ENCODE measurements at regions not wholly inside any gene's neighbourhood (a gene's known extent, or its start where the extent isn't known, plus 50 kb on each side); places are given as distances from the start of the nearest gene placed in this dataset.
"Not testable (repeated sequence)": the region's sequence is repeated elsewhere in the genome, so short reads cannot be mapped to it uniquely, and the experiment has no call there.

DNA sequence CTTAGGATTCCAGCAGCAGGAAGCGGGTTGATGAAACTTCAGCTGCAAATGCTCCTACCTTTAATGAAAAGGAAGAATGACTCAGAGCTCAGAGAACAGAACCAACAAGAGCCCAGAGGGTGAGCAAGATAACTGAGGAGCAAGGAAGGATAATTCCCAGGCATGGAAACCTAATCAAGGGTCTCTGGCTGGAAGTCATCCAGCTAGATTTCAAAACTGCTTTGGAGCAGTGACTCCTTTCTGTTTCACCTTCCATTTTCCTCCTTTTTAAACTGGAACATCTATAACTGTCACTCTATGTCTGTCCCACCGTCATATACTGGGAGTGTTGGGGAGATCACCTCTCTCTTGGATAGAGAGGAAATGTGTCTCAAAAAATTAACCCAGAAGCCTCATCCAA, 148.4 kb upstream of the RAB6C start:
- Histone ChIP-seq H3K27me3 (no peaks in the 10 kb centered on the region), H3K36me3 (no peaks in the 10 kb centered on the region), H3K4me1 (no peaks in the 10 kb centered on the region), H3K9me3 (no peaks in the 10 kb centered on the region), H3K4me3 (ENCODE audit: low read depth, low read length) (no peak overlapping the region)
- TF ChIP-seq, protein P1, sequence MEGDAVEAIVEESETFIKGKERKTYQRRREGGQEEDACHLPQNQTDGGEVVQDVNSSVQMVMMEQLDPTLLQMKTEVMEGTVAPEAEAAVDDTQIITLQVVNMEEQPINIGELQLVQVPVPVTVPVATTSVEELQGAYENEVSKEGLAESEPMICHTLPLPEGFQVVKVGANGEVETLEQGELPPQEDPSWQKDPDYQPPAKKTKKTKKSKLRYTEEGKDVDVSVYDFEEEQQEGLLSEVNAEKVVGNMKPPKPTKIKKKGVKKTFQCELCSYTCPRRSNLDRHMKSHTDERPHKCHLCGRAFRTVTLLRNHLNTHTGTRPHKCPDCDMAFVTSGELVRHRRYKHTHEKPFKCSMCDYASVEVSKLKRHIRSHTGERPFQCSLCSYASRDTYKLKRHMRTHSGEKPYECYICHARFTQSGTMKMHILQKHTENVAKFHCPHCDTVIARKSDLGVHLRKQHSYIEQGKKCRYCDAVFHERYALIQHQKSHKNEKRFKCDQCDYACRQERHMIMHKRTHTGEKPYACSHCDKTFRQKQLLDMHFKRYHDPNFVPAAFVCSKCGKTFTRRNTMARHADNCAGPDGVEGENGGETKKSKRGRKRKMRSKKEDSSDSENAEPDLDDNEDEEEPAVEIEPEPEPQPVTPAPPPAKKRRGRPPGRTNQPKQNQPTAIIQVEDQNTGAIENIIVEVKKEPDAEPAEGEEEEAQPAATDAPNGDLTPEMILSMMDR (IDR thresholded peaks at IDR 0.05; ENCODE audit: low read depth, low read length), result no peak
- DNase-seq, result no peak

DNA sequence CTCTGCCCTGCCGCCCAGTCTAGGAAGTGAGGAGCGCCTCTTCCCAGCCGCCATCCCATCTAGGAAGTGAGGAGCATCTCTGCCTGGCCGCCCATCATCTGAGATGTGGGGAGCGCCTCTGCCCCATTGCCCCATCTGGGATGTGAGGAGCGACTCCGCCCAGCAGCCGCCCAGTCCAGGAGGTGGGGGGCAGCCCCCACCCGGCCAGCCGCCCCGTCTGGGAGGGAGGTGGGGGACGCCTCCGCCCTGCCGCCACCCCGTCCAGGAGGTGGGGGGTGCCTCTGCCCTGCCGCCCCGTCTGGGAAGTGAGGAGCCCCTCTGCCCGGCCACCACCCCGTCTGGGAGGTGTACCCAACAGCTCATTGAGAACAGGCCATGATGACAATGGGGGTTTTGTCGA, 146.0 kb upstream of the RAB6C start:
- H3K27me3 ChIP-seq; H3K4me3 ChIP-seq (ENCODE audit: low read depth, low read length); H3K9me3 ChIP-seq; DNase-seq; H3K4me1 ChIP-seq; H3K36me3 ChIP-seq: not testable (repeated sequence)

DNA sequence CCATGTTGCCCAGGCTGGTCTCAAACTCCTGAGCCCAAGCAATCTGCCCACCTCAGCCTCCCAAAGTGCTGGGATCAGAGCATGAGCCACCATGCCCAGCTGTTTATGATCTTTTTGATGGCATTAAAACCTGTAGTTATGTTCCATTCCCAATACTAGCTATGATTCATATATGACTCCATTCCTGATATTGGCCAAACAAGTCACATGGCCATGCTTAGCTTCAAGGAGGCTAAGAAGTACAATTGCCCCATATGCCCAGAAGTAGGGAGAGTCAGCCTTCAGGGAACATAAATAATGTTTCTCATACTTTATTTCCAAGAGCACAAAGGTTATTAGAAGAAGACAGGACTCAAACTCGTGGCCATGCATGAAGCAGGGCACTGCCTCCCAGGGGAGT, 132.4 kb upstream of the RAB6C start:
- DNase-seq, result no peak
- Histone ChIP-seq H3K4me1 (no peaks in the 10 kb centered on the region), H3K9me3 (no peaks in the 10 kb centered on the region), H3K27me3 (no peaks in the 10 kb centered on the region), H3K4me3 (ENCODE audit: low read depth, low read length) (no peak overlapping the region), H3K36me3 (no peaks in the 10 kb centered on the region)
- TF ChIP-seq, protein P1 (IDR thresholded peaks at IDR 0.05; ENCODE audit: low read depth, low read length), result no peak

DNA sequence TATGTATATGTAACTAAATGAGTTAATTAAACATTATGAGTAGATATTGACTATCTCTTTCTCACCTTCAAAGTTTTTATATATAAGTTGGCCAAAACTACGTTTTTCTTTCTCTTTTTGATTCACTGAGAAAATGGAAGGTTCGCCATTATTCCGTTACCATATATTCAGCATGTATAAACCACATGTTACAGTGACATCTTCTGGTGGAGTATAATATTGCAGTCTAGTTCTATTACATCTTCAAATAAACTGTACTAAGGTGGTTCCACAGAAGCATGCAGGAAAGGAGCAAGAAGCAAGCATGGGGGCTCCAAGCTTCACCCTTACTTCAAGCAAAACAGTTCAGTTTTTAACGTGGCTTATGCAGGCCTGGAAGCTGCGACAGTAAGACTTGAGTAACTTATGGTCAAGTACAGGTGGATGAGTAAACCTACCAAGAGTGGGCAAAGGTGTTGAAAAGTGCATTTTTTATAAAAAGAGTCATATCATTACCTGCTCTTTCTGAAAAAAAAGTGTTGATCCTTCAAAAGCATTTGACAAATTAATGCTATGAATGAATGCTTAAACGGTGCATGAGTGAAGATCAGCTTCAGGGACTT, 129.8 kb upstream of the RAB6C start:
- Histone ChIP-seq H3K36me3 (no peaks in the 10 kb centered on the region), H3K27me3 (no peaks in the 10 kb centered on the region), H3K9me3 (no peaks in the 10 kb centered on the region), H3K4me3 (ENCODE audit: low read depth, low read length) (no peak overlapping the region), H3K4me1 (no peaks in the 10 kb centered on the region)
- no peak for DNase-seq
- TF ChIP-seq, protein P1 (IDR thresholded peaks at IDR 0.05; ENCODE audit: low read depth, low read length), result peak; percentile 49

DNA sequence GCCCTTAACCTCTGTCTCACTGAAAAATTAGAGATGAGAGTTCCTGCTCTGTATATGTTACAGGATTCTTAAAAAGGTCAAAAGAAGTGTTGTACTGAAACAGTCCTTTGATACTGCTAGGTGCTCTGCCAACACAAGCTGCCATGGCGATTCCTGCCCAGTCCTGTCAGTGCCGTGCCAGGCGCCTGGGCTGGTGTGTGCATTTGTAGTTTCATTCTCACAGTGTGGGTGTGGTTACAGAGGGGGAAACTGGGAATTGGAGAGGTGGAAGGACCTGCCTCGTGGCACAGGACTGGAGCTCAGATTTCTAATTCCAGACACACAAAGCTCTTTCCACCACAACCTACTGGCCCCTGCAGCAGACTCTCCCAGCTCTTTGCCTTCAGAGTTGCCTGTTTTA, 122.3 kb upstream of the RAB6C start:
- Histone ChIP-seq H3K4me3 (ENCODE audit: low read depth, low read length) (no peak overlapping the region), H3K27me3 (no peaks in the 10 kb centered on the region), H3K9me3 (no peaks in the 10 kb centered on the region), H3K4me1 (no peaks in the 10 kb centered on the region), H3K36me3 (no peaks in the 10 kb centered on the region)
- TF ChIP-seq, protein P1 (IDR thresholded peaks at IDR 0.05; ENCODE audit: low read depth, low read length), result no peak
- DNase-seq, result no peak

- TF ChIP-seq, protein P1 (IDR thresholded peaks at IDR 0.05; ENCODE audit: low read depth, low read length), result peak; percentile 5; the same call in 1 of the 2 replicates
- no peaks in the 10 kb centered on the region for H3K27me3 ChIP-seq
- no peaks in the 10 kb centered on the region for H3K4me1 ChIP-seq
- no peak for DNase-seq
- H3K9me3 ChIP-seq, result no peaks in the 10 kb centered on the region
- no peak overlapping the region for H3K4me3 ChIP-seq (ENCODE audit: low read depth, low read length)
- no peaks in the 10 kb centered on the region for H3K36me3 ChIP-seq
These were observed 120.3 kb upstream of the RAB6C start for GRCh38 chr2:129859175-129859574.

GRCh38 chr2:129860088-129860487, 119.4 kb upstream of the RAB6C start:
- H3K27me3 ChIP-seq, result no peaks in the 10 kb centered on the region
- H3K4me1 ChIP-seq, result no peaks in the 10 kb centered on the region
- TF ChIP-seq, protein P1 (IDR thresholded peaks at IDR 0.05; ENCODE audit: low read depth, low read length), result no peak
- DNase-seq, result no peak
- H3K9me3 ChIP-seq, result no peaks in the 10 kb centered on the region
- no peaks in the 10 kb centered on the region for H3K36me3 ChIP-seq
- no peak overlapping the region for H3K4me3 ChIP-seq (ENCODE audit: low read depth, low read length)
